ENCODE measurements at regions not wholly inside any gene's neighbourhood (a gene's known extent, or its start where the extent isn't known, plus 50 kb on each side); places are given as distances from the start of the nearest gene placed in this dataset.

DNA sequence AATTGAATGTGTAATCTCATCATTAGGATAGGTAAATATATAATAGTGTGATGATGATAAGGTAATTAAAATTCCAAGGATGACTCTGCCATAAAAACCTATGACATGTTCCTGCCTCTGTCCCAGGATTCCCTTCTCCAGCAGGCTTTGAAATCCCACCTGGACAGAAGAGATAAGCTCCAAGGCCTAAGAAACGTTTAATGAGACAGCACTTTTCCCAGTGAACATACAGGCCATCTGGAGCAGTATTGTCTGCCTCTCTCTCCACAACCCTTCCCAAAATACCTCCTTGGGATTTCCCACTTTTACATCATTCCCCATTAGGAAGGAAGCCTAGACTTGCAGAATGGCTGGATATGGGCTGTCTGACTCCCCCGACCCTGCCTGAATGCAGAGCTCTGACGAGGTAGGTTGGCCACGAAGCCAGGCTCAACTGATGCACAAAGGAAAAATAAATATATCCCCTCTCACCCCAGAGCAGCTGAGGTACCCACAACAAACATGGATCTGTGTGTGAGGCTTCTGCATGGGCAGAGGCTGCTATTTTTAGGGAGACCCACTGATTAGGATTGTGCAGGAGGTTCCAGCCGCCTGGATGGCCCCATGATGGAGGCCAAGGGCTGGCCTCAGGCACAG, 71.0 kb downstream of the TMPRSS5 start:
- intact Hi-C loops (cut with DNase I): no loop called here
- ATAC-seq (no peak), DNase-seq (ENCODE audit: missing footprints) (no peak)

DNA sequence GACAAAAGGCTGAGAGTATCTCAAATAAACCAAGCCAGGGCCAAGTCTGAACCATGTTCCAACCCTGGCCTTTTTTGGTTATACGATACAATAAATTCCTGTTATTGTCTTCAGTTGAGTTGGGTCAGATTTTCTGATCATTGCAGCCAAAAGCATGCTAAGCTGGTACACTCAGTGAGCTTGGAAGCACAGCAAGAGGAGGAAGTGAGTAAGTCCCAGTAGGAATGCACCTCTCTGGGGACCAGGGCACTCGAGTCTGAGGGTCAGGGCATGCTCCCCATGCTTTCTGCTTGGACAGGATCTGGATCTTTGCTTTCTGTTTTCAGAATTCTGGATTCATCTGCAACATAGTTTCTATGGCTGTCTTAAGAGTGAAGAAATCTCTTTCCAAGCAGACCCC, 73.1 kb downstream of the TMPRSS5 start:
- no peak for ATAC-seq
- DNase-seq (ENCODE audit: missing footprints): no peak
- intact Hi-C loops (cut with DNase I): no loop called here

DNA sequence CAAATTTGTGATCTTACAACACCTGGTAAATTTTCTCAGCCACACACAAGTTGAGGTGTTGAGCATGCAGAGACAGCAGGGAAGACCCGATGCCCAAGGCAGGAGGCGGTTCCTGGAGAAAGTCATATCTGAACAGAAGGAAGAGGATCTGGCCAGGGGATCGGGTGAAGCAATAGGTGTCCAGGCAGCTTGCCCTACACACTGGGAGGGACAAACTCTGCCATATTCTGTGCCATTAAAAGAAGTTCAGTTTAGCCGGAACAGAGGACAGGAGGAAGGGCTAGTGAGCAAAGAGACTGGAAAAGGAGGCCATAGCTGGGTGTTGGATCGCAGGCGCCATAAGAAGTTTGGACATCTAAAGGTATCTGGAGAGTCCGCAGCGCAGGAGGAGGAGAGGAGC, 76.5 kb downstream of the TMPRSS5 start:
- ATAC-seq (no peak), DNase-seq (ENCODE audit: missing footprints) (no peak)
- intact Hi-C loops (cut with DNase I): no loop called here

DNA sequence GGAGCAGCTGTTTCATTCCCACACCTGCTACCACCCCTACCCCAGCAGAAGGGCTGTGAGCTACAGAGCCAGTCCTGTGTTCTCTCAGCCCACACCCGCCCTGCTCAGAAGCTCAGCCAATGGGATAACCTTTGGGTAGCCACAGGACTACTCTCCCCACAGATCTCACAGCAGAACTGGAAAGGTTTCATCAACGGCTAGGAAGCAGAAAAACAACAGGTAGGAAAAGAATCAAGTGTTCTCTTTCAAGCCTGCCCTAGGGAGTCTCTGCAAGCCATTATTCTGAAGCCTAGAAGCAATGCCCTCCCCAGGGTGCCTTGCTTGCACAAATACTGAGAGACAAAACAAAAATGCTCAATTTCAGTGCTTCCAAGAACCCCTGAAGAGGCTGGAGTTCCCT, 77.2 kb downstream of the TMPRSS5 start:
- intact Hi-C loops (cut with DNase I): no loop called here
- ATAC-seq (no peak), DNase-seq (ENCODE audit: missing footprints) (no peak)

DNA sequence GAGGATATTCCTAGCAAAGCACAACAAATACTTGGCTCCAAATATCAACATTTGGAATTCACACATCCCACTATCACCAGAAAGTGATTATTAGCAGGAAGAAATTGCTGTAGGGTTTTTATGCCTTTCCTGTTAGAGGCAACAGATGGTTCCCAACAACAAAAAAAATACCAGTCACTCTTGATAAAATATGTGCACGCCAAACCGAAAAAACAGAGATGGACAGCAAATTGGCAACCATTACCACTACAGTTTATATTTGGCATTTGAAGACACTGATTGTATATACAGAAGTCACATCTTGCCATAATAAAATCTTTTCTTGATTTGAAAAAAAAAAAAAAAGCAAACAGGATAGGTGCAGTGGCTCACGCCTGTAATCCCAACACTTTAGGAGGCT, 78.2 kb downstream of the TMPRSS5 start:
- no peak for ATAC-seq
- intact Hi-C loops (cut with DNase I): no loop called here
- DNase-seq (ENCODE audit: missing footprints): no peak

DNA sequence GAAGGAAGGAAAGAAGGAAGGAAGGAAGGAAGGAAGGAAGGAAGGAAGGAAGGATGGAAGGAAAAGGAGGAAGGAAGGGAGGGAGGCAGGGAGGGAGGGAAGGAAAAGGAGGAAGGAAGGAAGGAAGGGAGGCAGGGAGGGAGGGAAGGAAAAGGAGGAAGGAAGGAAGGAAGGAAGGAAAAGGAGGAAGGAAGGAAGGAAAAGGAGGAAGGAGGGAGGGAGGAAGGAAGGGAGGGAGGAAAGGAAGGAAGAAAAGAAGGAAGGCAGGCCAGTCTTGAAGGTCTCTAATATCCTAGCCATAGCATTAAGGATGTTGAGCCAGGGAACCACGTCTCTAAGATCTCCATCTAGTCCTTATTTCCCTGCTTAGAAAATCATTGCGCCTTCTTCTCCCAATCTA, 78.8 kb downstream of the TMPRSS5 start:
- ATAC-seq (no peak), DNase-seq (ENCODE audit: missing footprints) (no peak)
- intact Hi-C loops (cut with DNase I): no loop called here

DNA sequence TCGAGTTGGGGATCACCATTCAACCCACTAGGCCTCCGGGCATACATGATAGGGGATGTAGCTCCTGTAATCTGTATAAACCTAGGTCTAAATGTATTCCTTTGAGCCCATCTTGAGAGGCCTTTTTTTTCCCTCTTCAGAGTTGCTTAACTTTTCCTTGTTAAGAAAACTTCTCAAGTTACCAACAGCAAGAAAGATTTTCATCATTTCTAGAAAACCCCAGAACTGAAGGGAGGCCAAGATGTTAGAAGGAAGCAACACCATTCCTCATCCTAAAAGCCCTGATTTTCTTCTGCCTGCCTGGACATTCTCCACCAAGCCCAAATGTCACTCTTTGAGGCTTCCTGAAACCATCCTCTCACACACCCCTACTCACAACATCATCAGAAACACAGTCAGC, 79.4 kb downstream of the TMPRSS5 start:
- DNase-seq (ENCODE audit: missing footprints): no peak
- intact Hi-C loops (cut with DNase I): no loop called here

DNA sequence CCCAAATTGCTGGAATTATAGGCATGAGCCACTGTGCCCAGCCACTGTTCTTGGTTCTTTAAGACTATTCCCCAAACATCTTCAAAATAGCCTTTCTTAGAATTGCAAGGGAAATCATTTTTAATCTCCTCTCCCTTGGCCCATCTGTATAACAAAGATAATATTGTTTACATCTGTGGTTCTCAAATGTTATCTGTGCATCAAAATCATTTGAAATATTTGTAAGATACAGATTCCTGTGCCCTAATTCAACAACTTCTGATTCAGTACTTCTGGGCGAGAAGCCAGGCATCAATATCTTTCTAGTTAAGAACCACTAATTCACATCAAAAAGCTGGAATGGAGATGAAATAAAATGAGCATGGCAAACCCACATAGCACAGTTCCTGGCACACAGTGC, 83.0 kb downstream of the TMPRSS5 start:
- no peak for DNase-seq (ENCODE audit: missing footprints)
- ATAC-seq: no peak
- intact Hi-C loops (cut with DNase I): no loop called here

More for the DNA sequence above, 79.4 kb downstream of the TMPRSS5 start:
- no peak for ATAC-seq

DNA sequence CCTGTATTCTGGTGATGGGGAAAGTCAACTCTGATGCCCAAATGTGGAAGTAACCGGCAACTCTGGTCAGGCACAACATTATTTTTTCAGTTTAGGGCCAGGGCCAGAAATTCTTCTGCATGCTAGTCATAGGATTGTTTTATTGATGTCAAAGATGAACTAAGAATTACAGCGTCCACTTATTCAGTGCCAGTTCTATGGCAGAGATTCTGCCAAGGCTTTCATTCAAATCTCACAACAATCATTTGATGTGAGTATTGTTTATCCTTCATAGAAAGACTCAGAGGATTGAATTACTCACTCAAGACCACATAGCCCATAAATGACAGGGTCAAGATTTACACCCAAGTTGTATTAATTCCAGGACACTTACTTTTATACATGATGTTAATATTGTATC, 87.7 kb downstream of the TMPRSS5 start:
- ATAC-seq: no peak
- intact Hi-C loops (cut with DNase I): no loop called here

DNA sequence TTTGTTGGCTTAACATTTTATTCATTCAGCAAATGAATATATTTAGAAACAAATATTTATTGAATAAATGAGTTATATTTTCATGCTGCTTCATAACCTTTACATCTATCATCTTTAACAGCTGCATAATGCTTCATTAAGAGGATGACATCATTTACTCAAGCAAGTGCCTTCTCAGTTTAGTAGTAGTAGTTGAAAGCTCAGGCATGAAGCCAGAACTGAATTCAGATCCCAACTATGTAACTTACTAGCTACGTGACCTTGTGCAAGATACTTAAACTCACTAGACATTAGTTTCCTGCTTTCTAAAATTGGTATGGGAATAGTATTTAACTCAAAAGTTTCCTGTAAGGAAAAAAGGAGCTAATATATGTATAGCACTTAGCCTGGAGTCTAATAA, 90.3 kb downstream of the TMPRSS5 start:
- DNase-seq (ENCODE audit: missing footprints): no peak
- ATAC-seq: no peak
- intact Hi-C loops (cut with DNase I): no loop called here

More for the DNA sequence above, 87.7 kb downstream of the TMPRSS5 start:
- no peak for DNase-seq (ENCODE audit: missing footprints)

DNA sequence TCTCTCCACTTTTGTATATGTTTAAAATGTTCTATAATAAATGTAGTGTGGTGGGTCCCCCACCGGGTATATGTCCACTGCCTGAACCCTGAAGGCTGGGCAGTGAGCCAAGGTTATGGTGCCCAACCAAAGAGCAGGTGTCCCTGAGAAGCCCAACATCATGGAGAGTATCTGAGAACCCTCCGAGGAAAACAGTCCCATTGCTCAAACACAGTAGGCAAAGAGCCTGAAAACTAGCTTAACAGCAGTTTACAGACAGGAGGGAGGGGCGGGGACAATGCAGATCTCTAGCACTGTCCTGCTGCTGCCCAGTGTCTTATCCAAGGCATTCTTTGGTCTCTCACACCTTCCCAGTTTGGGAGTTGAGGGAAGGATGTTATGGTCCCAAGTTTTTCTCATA, 91.0 kb downstream of the TMPRSS5 start:
- ATAC-seq (no peak), DNase-seq (ENCODE audit: missing footprints) (no peak)
- intact Hi-C loops (cut with DNase I): no loop called here

DNA sequence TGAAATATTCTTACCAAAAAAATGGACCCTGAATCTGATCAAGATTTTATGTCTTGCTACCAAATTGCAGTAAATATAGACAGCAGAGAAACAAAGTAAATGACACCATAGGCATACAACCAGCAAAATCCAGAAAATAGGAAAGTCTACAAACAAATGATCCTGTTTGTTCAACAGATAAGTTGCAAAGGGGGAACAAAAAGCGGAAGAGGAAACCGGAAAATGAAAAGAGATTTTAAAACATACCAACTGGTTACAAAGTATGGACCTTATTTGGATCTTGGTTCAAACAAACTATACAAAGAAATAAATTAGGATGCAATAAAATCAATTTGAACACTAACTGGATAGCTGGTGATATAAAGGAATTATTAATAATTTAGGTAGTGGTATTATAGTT, 92.0 kb downstream of the TMPRSS5 start:
- DNase-seq (ENCODE audit: missing footprints): no peak
- no peak for ATAC-seq
- intact Hi-C loops (cut with DNase I): no loop called here

DNA sequence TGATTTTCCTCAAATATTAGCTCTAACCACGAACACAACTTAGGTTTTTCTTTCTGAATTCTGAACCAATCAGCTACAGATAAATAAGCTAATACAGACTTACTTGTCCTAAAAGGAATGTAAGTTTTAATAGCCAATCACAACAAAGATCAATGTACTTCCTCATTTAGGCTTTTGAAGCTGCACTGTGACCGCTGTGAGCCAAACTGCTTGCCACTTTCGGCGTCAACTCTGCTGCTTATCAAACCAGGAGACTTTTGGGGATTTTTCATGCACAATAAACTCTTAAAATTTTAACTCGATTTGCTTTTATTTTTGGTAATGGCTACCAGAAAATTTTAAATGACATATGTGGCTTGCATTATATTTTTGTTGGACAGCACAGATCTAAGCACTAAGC, 92.5 kb downstream of the TMPRSS5 start:
- intact Hi-C loops (cut with DNase I): no loop called here
- ATAC-seq (no peak), DNase-seq (ENCODE audit: missing footprints) (no peak)

DNA sequence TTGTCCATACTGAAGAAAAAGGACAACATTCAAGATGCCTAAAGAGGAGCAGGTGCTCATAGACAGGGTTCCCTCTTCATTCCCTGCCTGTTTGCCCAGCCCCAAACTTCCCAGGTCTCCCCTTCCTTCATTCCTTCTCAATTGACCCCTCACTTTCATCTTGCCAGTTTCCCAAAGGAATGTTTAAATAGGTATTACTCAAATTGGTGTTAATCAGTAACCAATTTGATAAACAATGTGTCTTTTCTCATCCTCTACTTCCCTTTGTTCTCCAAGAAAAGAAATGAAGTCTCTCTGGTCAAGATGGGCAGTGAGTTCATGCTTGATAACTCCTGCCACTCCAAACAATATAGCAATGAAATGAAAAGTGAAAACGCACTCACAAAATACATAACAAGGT, 101.9 kb downstream of the TMPRSS5 start:
- intact Hi-C loops (cut with DNase I): no loop called here
- no peak for ATAC-seq
- DNase-seq (ENCODE audit: missing footprints): no peak

DNA sequence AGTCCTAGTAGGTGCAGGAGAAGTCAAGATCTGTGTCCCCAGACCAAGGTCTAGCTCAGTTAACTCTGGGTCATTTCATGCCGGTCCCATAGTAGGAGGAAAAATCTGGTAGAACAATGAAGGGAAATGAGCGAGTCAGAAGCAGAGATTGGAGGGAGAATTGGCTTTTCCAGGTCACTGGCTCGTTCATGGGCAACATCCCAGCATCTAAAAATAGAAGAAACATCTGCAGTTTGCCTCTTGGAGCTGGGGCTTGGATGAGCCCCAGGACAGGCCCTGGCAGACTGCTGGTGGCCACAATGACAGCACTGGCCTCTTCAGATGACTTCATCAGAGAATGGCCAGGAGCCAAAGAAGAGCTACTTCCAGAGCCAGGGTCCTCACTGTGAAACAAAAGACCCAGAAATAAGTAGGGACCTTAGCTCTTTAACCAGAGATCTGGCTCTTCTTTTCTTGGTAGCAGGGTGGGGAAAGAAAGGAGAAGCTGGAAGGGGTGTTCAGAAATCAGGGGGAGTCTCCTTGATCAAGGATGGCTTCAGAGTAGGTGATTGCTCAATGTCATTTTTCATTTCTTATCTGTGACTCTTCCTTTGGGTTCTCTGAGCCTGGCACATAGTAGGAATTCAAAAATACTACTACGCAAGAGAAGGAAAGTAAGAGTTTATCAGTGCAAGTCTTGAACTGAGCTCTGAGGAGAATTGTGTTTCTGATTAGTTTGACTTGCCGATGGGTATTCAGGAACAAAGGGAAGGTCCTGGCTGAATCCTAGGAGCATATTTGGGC, 102.6 kb downstream of the TMPRSS5 start:
- intact Hi-C loops (cut with DNase I): no loop called here
- DNase-seq (ENCODE audit: missing footprints) (peak; percentile 71), ATAC-seq (peak; percentile 91)

DNA sequence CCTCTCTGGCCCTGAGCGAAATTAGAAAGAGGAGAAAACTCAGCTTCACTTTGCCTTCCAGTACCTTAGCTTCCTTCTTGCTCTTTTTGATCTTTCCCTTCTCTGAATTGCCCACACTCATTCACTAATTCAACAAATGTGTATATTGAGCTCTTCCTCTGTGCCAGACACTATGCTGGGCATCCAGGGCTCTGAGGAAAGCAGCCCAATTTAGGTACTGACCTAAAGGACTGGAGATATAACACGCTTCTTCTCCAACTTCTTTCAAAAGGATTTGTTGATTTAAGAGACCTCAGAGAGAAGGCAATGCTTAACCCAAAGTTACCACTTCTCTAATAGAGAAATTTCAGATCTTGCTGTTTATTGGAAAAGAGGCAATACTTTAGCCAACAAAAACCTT, 103.6 kb downstream of the TMPRSS5 start:
- intact Hi-C loops (cut with DNase I): no loop called here
- DNase-seq (ENCODE audit: missing footprints) (no peak), ATAC-seq (no peak)

DNA sequence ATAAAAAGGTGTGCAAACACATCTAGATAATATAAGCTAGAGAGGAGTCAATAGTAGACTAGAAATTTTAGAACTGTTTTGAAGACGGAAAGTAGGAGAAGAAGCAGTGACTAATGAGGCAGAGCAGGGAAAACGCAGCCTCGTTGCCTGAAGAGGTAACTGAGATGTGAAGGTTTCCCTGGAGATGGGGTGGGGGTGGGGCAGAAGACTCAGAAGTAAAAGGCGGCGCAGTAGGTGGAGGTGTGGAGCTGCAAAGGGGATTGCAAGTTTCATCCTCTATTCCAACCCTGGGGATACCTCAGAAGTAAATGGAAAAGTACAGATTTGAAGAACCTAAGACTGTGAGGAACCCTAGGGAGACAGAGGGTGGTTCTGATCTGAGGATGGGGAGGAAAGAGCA, 109.5 kb downstream of the TMPRSS5 start:
- ATAC-seq: no peak
- intact Hi-C loops (cut with DNase I): no loop called here

DNA sequence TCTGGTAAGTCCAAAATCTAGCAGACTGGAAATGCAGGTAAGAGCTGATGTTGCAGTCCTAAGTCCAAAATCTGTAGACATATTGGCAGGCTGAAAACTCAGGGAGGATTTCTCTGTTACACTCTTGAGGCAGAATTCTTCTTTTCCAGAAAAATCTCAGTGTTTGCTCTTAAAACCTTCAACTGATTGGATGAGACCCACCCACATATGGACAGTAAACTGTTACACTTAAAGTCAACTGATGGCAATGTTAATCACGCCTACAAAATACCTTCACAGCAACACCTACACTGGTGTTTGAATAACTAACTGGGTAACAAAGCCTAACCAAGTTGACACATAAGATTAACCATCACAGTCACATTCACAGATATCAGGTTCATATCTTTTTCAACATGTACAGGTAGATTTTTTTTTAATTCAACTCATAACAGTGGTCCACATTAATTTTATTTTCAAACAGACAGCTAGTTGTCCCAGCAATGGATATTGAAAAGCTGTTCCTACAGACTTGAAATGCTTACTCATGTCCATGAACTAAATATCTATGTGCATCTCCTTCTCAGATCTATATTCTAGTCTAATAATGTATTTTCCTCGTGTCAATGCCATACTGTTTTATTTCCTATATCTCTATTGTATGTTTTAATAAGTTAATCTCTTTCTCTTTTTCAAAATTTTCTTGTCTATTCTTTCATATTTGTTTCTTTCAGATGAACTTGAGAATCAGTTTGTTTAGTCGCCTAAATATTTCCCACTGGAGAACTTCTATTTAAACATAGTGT, 110.1 kb downstream of the TMPRSS5 start:
- DNase-seq (ENCODE audit: missing footprints) (no peak), ATAC-seq (no peak)
- intact Hi-C loops (cut with DNase I): no loop called here

More for the DNA sequence above, 109.5 kb downstream of the TMPRSS5 start:
- DNase-seq (ENCODE audit: missing footprints): no peak

DNA sequence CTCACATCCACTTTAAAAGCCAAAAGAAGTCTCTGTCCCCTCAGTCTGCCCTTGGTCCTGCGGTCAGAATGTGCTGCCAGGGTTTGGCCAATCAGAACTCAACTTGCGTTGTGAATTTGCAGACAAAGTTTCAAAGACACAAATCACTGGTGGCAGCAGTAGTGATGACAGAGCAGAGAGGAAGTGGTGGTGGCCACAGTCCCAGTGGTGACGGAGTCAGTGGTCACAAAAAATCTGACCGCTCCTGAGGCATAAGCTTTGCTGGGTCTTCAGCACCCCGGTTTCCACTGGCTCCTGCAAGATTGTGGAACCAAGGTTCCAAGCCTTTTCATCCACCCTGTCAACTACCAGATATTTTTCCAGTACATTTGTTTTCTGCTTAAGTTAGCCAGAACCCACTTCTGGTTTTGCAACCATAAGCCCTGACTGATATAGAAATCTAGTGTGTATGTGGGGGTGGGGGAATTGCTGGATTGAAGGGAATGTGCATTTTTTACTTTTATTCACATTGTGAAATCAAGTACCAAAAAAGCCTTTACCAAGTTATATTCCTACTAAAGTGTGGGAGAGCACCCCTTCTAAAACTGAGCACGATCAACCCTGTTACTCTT, 112.3 kb downstream of the TMPRSS5 start:
- intact Hi-C loops (cut with DNase I): no loop called here
- DNase-seq (ENCODE audit: missing footprints) (no peak), ATAC-seq (peak; percentile 28)

DNA sequence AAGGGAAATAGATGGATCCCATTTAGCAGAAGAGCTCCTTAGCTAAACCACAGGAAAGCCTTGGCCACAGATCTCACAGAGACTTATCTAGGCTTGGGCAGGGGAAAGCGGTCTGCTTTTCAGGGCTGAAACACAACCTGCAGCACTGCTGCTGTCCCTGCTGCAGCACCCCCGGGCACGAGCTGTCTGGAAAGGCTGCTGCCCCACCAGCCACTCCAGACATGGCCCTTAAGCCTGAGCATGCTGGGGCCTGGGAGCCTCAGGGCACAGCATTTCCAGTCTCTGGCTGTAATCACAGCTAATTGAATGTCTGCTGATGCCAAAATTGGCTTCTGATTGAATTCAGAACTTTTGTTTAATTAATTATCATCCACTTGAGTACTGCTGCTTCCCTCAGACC, 115.0 kb downstream of the TMPRSS5 start:
- intact Hi-C loops (cut with DNase I): no loop called here
- ATAC-seq (no peak), DNase-seq (ENCODE audit: missing footprints) (no peak)

All from Right ventricle myocardium inferior (tissue), 1 donor.